Activated CD4-positive, alpha-beta T cell treated with anti-CD3 and anti-CD28 coated beads, Interleukin-2, amount 10 ng/mL, durations not matched to agents 24 days and 14 days (primary cell): ENCODE measurements at regions not wholly inside any gene's neighbourhood (a gene's known extent, or its start where the extent isn't known, plus 50 kb on each side); places are given as distances from the start of the nearest gene placed in this dataset.
"Not testable (repeated sequence)": the region's sequence is repeated elsewhere in the genome, so short reads cannot be mapped to it uniquely, and the experiment has no call there.

Source experiments
- DNase-seq: peaks from one replicate; pipeline ENCODE4 v3.0.0; 2022
- H3K27ac Mint-ChIP-seq: one replicate; pipeline ENCODE4 v1.8.0; 2022; ENCODE audit warnings: mild to moderate bottlenecking, mixed read lengths
- H3K27me3 Mint-ChIP-seq: one replicate; pipeline ENCODE4 v1.8.0; 2022; ENCODE audit warnings: mixed read lengths
- H3K36me3 Mint-ChIP-seq: one replicate; pipeline ENCODE4 v1.8.0; 2022; ENCODE audit warnings: low read depth, mild to moderate bottlenecking, mixed read lengths
- H3K4me1 Mint-ChIP-seq: one replicate; pipeline ENCODE4 v1.8.0; 2021; ENCODE audit warnings: mixed read lengths
- H3K4me3 Mint-ChIP-seq: one replicate; pipeline ENCODE4 v1.8.0; 2022; ENCODE audit warnings: mild to moderate bottlenecking, moderate library complexity, mixed read lengths
- H3K9me3 Mint-ChIP-seq: one replicate; pipeline ENCODE4 v1.8.0; 2021; ENCODE audit warnings: mixed read lengths
- intact Hi-C: fragments of 100-400 bp; cut with micrococcal nuclease; formaldehyde crosslinking; loops from one replicate; pipeline ENCODE4 v1.15.1; 2023

GRCh38 chr1:55865778-55866177, 650.6 kb upstream of the USP24 start:
- H3K36me3 Mint-ChIP-seq, DNase-seq, H3K4me3 Mint-ChIP-seq, intact Hi-C loops, H3K9me3 Mint-ChIP-seq, H3K27ac Mint-ChIP-seq, H3K27me3 Mint-ChIP-seq, H3K4me1 Mint-ChIP-seq: not testable (repeated sequence)

- Mint-ChIP-seq H3K4me1 (no peaks in the 10 kb centered on the region), H3K9me3 (no peaks in the 10 kb centered on the region), H3K36me3 (no peaks in the 10 kb centered on the region), H3K27ac (no peak overlapping the region), H3K27me3 (peaks cover 1% of the 10 kb centered on the region), H3K4me3 (no peak overlapping the region)
- DNase-seq, result no peak
- intact Hi-C loops, result no loop called here
These were observed 649.1 kb upstream of the USP24 start for GRCh38 chr1:55864251-55864650.

GRCh38 chr1:55861676-55862340, 646.6 kb upstream of the USP24 start:
- no peaks in the 10 kb centered on the region for H3K4me1 Mint-ChIP-seq
- no peaks in the 10 kb centered on the region for H3K9me3 Mint-ChIP-seq
- no peaks in the 10 kb centered on the region for H3K36me3 Mint-ChIP-seq
- no peaks in the 10 kb centered on the region for H3K27me3 Mint-ChIP-seq
- DNase-seq, result no peak
- H3K27ac Mint-ChIP-seq, result no peak overlapping the region
- intact Hi-C loops, result no loop called here
- H3K4me3 Mint-ChIP-seq, result no peak overlapping the region

- H3K27me3 Mint-ChIP-seq, result no peaks in the 10 kb centered on the region
- intact Hi-C loops, result no loop called here
- H3K27ac Mint-ChIP-seq, result no peak overlapping the region
- no peaks in the 10 kb centered on the region for H3K9me3 Mint-ChIP-seq
- no peak overlapping the region for H3K4me3 Mint-ChIP-seq
- no peaks in the 10 kb centered on the region for H3K36me3 Mint-ChIP-seq
- no peaks in the 10 kb centered on the region for H3K4me1 Mint-ChIP-seq
- DNase-seq, result no peak
These were observed 645.8 kb upstream of the USP24 start for GRCh38 chr1:55860798-55861519.

GRCh38 chr1:55860326-55860725, 645.2 kb upstream of the USP24 start:
- intact Hi-C loops, result no loop called here
- no peak for DNase-seq
- Mint-ChIP-seq H3K9me3 (no peaks in the 10 kb centered on the region), H3K27me3 (no peaks in the 10 kb centered on the region), H3K4me1 (no peaks in the 10 kb centered on the region), H3K4me3 (no peak overlapping the region), H3K36me3 (no peaks in the 10 kb centered on the region), H3K27ac (no peak overlapping the region)

- no peak overlapping the region for H3K4me3 Mint-ChIP-seq
- no peaks in the 10 kb centered on the region for H3K36me3 Mint-ChIP-seq
- no peaks in the 10 kb centered on the region for H3K4me1 Mint-ChIP-seq
- H3K9me3 Mint-ChIP-seq, result no peaks in the 10 kb centered on the region
- no peaks in the 10 kb centered on the region for H3K27me3 Mint-ChIP-seq
- no peak overlapping the region for H3K27ac Mint-ChIP-seq
- DNase-seq, result no peak
- intact Hi-C loops, result no loop called here
These were observed 639.7 kb upstream of the USP24 start for GRCh38 chr1:55854911-55855310.

GRCh38 chr1:55848906-55849305, 633.7 kb upstream of the USP24 start:
- no peaks in the 10 kb centered on the region for H3K27me3 Mint-ChIP-seq
- H3K36me3 Mint-ChIP-seq, result no peaks in the 10 kb centered on the region
- intact Hi-C loops, result no loop called here
- H3K4me1 Mint-ChIP-seq, result no peaks in the 10 kb centered on the region
- H3K9me3 Mint-ChIP-seq, result no peaks in the 10 kb centered on the region
- DNase-seq, result no peak
- no peak overlapping the region for H3K27ac Mint-ChIP-seq
- H3K4me3 Mint-ChIP-seq, result no peak overlapping the region

- intact Hi-C loops, result no loop called here
- H3K36me3 Mint-ChIP-seq, result no peaks in the 10 kb centered on the region
- DNase-seq, result no peak
- peaks cover 3% of the 10 kb centered on the region for H3K9me3 Mint-ChIP-seq
- H3K4me3 Mint-ChIP-seq, result no peak overlapping the region
- no peaks in the 10 kb centered on the region for H3K27me3 Mint-ChIP-seq
- no peaks in the 10 kb centered on the region for H3K4me1 Mint-ChIP-seq
- H3K27ac Mint-ChIP-seq, result no peak overlapping the region
These were observed 630.9 kb upstream of the USP24 start for GRCh38 chr1:55846051-55846450.

- DNase-seq, result no peak
- no peaks in the 10 kb centered on the region for H3K27me3 Mint-ChIP-seq
- intact Hi-C loops, result no loop called here
These were observed 629.2 kb upstream of the USP24 start for GRCh38 chr1:55844322-55844721.

GRCh38 chr1:55839626-55840025, 624.5 kb upstream of the USP24 start:
- Mint-ChIP-seq H3K4me3 (no peak overlapping the region), H3K4me1 (no peaks in the 10 kb centered on the region), H3K27ac (no peak overlapping the region), H3K36me3 (no peaks in the 10 kb centered on the region), H3K9me3 (peaks cover 3% of the 10 kb centered on the region), H3K27me3 (no peaks in the 10 kb centered on the region)
- intact Hi-C loops, result no loop called here
- no peak for DNase-seq

More at GRCh38 chr1:55844322-55844721, 629.2 kb upstream of the USP24 start:
- H3K4me1 Mint-ChIP-seq, result no peaks in the 10 kb centered on the region
- H3K9me3 Mint-ChIP-seq, result peaks cover 3% of the 10 kb centered on the region
- H3K36me3 Mint-ChIP-seq, result no peaks in the 10 kb centered on the region
- H3K4me3 Mint-ChIP-seq, result no peak overlapping the region
- no peak overlapping the region for H3K27ac Mint-ChIP-seq

GRCh38 chr1:55839221-55839620, 624.1 kb upstream of the USP24 start:
- no peak for DNase-seq
- H3K9me3 Mint-ChIP-seq, result peaks cover 3% of the 10 kb centered on the region
- no peak overlapping the region for H3K27ac Mint-ChIP-seq
- intact Hi-C loops, result no loop called here
- no peaks in the 10 kb centered on the region for H3K4me1 Mint-ChIP-seq
- no peaks in the 10 kb centered on the region for H3K36me3 Mint-ChIP-seq
- no peak overlapping the region for H3K4me3 Mint-ChIP-seq
- no peaks in the 10 kb centered on the region for H3K27me3 Mint-ChIP-seq

GRCh38 chr1:55836086-55836485, 620.9 kb upstream of the USP24 start:
- Mint-ChIP-seq H3K4me3 (no peak overlapping the region), H3K27me3 (no peaks in the 10 kb centered on the region), H3K27ac (no peak overlapping the region), H3K4me1 (no peaks in the 10 kb centered on the region), H3K9me3 (no peaks in the 10 kb centered on the region), H3K36me3 (no peaks in the 10 kb centered on the region)
- no peak for DNase-seq
- intact Hi-C loops, result no loop called here

GRCh38 chr1:55833529-55834091, 618.4 kb upstream of the USP24 start:
- H3K27ac Mint-ChIP-seq, result no peak overlapping the region
- no peak overlapping the region for H3K4me3 Mint-ChIP-seq
- no peaks in the 10 kb centered on the region for H3K27me3 Mint-ChIP-seq
- no peaks in the 10 kb centered on the region for H3K9me3 Mint-ChIP-seq
- DNase-seq, result no peak
- H3K4me1 Mint-ChIP-seq, result no peaks in the 10 kb centered on the region
- intact Hi-C loops, result no loop called here
- no peaks in the 10 kb centered on the region for H3K36me3 Mint-ChIP-seq

- no peak overlapping the region for H3K4me3 Mint-ChIP-seq
- H3K36me3 Mint-ChIP-seq, result no peaks in the 10 kb centered on the region
- no peak for DNase-seq
- H3K9me3 Mint-ChIP-seq, result no peaks in the 10 kb centered on the region
- H3K27ac Mint-ChIP-seq, result no peak overlapping the region
- no peaks in the 10 kb centered on the region for H3K4me1 Mint-ChIP-seq
- H3K27me3 Mint-ChIP-seq, result no peaks in the 10 kb centered on the region
- intact Hi-C loops, result no loop called here
These were observed 616.6 kb upstream of the USP24 start for GRCh38 chr1:55831759-55832158.
